Type B pancreatic cell (in vitro differentiated cells): ENCODE measurements at regions not wholly inside any gene's neighbourhood (a gene's known extent, or its start where the extent isn't known, plus 50 kb on each side); places are given as distances from the start of the nearest gene placed in this dataset.

Experiments
- DNase-seq: peaks from one replicate; pipeline ENCODE4 v3.0.0; 2021; ENCODE audit warnings: mixed read lengths; ENCODE audit not compliant: unreplicated experiment; ENCODE audit errors: extremely low spot score
- H3K27ac Mint-ChIP-seq: 2 replicates; pipeline ENCODE4 v1.8.0; 2021; ENCODE audit warnings: mild to moderate bottlenecking, mixed read lengths
- H3K27me3 Mint-ChIP-seq: 2 replicates; pipeline ENCODE4 v1.8.0; 2021; ENCODE audit warnings: mixed read lengths
- H3K36me3 Mint-ChIP-seq: 2 replicates; pipeline ENCODE4 v1.8.0; 2021; ENCODE audit warnings: mixed read lengths
- H3K4me1 Mint-ChIP-seq: one replicate; pipeline ENCODE4 v1.8.0; 2021; ENCODE audit warnings: mixed read lengths; ENCODE audit not compliant: unreplicated experiment
- H3K4me3 Mint-ChIP-seq: 2 replicates; pipeline ENCODE4 v1.8.0; 2021; ENCODE audit warnings: mild to moderate bottlenecking, mixed read lengths
- H3K9me3 Mint-ChIP-seq: 2 replicates; pipeline ENCODE4 v1.8.0; 2021; ENCODE audit warnings: mixed read lengths
- CTCF ChIP-seq: fragments of 200-600 bp; sonication (generic); conservative IDR thresholded peaks from 2 replicates; pipeline ENCODE4 v1.5.0; 2021; ENCODE audit warnings: antibody characterized with exemption, mild to moderate bottlenecking

- Mint-ChIP-seq H3K4me3 (no peak overlapping the region), H3K36me3 (no peaks in the 10 kb centered on the region), H3K27me3 (peaks cover 3% of the 10 kb centered on the region), H3K9me3 (peaks cover 6% of the 10 kb centered on the region), H3K4me1 (peaks cover 13% of the 10 kb centered on the region), H3K27ac (no peak overlapping the region)
- no peak for DNase-seq
- TF ChIP-seq CTCF = no peak
These were observed 438.7 kb upstream of the JARID2 start for GRCh38 chr6:14807130-14807529.

GRCh38 chr6:14807971-14808370 lies 437.9 kb upstream of the JARID2 start:
- no peak for TF ChIP-seq CTCF
- H3K27ac Mint-ChIP-seq = no peak overlapping the region
- H3K4me3 Mint-ChIP-seq = no peak overlapping the region
- DNase-seq = no peak
- peaks cover 8% of the 10 kb centered on the region for H3K4me1 Mint-ChIP-seq
- H3K9me3 Mint-ChIP-seq = peaks cover 6% of the 10 kb centered on the region
- H3K27me3 Mint-ChIP-seq = peaks cover 3% of the 10 kb centered on the region
- H3K36me3 Mint-ChIP-seq = no peaks in the 10 kb centered on the region

- Mint-ChIP-seq H3K4me3 (no peak overlapping the region), H3K27ac (no peak overlapping the region), H3K4me1 (peaks cover 5% of the 10 kb centered on the region), H3K9me3 (peaks cover 6% of the 10 kb centered on the region), H3K27me3 (peaks cover 3% of the 10 kb centered on the region), H3K36me3 (no peaks in the 10 kb centered on the region)
- no peak for TF ChIP-seq CTCF
- DNase-seq = no peak
These were observed 435.8 kb upstream of the JARID2 start for GRCh38 chr6:14810021-14810420.

- Mint-ChIP-seq H3K4me3 (no peak overlapping the region), H3K27ac (no peak overlapping the region), H3K27me3 (peaks cover 3% of the 10 kb centered on the region), H3K36me3 (no peaks in the 10 kb centered on the region), H3K4me1 (peaks cover 19% of the 10 kb centered on the region), H3K9me3 (peaks cover 6% of the 10 kb centered on the region)
- no peak for TF ChIP-seq CTCF
- no peak for DNase-seq
These were observed 434.0 kb upstream of the JARID2 start for GRCh38 chr6:14811775-14812428.

- peaks cover 5% of the 10 kb centered on the region for H3K9me3 Mint-ChIP-seq
- no peak overlapping the region for H3K27ac Mint-ChIP-seq
- H3K4me3 Mint-ChIP-seq = no peak overlapping the region
- DNase-seq = no peak
- H3K36me3 Mint-ChIP-seq = no peaks in the 10 kb centered on the region
- H3K4me1 Mint-ChIP-seq = peaks cover 27% of the 10 kb centered on the region
- H3K27me3 Mint-ChIP-seq = peaks cover 3% of the 10 kb centered on the region
- no peak for TF ChIP-seq CTCF
These were observed 431.9 kb upstream of the JARID2 start for GRCh38 chr6:14814016-14814415.
